Uterus (tissue), 2 donors: ENCODE measurements at regions not wholly inside any gene's neighbourhood (a gene's known extent, or its start where the extent isn't known, plus 50 kb on each side); places are given as distances from the start of the nearest gene placed in this dataset.

Experiments used
- CTCF ChIP-seq, 4 experiments: fragments of 200-600 bp in 2 of 4; fragments of 450-650 bp in 2 of 4; sonication (generic) in 2 of 4; IDR thresholded peaks; one replicate each; pipeline ENCODE4 v1.5.1; 2016 to 2019; ENCODE audit warnings: antibody characterized with exemption in 4 of 4, mild to moderate bottlenecking in 2 of 4, moderate library complexity in 1 of 4
- POLR2A ChIP-seq, 2 donors: fragments of 450-650 bp; IDR thresholded peaks; one replicate each; pipeline ENCODE4 v1.6.1; 2016; ENCODE audit warnings: antibody characterized with exemption in 2 of 2, mild to moderate bottlenecking in 1 of 2, moderate library complexity in 1 of 2

- TF ChIP-seq POLR2A (IDR thresholded peaks at IDR 0.05) = no peak
- TF ChIP-seq CTCF (IDR thresholded peaks at IDR 0.05) = no peak
Observed at GRCh38 chr13:34356686-34357434, 538.9 kb downstream of the RFC3 start.
